SK-N-DZ (cell line): ENCODE measurements at regions not wholly inside any gene's neighbourhood (a gene's known extent, or its start where the extent isn't known, plus 50 kb on each side); places are given as distances from the start of the nearest gene placed in this dataset.

Experiments used
- DNase-seq: peaks from one replicate; pipeline ENCODE4 v3.0.0-alpha.2; 2015; ENCODE audit warnings: low spot score

DNA sequence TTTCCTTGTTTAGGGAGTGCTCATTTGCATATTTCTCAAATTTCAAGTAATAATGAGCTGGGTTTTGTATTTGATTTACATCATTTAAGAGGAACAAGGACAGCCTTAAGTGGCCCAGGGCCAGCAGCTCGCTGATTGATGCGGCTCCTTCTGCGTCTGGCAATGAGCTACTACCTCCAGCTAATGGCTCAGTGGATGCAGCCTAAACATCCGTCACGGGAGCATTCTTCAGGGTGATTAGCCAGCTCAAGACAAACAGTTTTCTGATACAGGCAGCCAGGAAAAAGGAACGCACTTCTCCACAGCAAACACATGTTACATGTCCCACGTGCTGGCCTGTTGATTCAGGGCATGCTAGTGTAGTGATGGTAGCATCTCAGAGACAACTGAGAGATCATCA lies 169.3 kb upstream of the TCERG1L start:
- no peak for DNase-seq

DNA sequence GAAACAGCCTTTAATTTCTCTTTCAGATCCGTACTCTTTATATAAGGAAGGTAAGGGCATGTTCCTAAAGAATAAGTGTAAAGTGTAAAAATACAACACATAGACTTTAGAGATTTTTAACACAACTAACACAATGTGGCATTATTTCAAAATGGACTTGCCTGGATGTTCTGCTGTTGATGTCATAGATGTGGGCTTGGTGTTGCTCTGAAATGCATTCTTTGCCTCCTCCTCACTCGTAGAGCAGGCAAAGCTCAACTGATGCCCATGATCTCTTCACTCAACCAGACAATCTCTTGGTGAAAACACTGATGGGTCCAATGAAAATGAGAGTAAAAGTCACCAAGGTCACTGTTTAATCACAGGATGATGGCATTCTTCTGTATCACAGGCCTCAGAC lies 174.2 kb upstream of the TCERG1L start:
- DNase-seq, result no peak

DNA sequence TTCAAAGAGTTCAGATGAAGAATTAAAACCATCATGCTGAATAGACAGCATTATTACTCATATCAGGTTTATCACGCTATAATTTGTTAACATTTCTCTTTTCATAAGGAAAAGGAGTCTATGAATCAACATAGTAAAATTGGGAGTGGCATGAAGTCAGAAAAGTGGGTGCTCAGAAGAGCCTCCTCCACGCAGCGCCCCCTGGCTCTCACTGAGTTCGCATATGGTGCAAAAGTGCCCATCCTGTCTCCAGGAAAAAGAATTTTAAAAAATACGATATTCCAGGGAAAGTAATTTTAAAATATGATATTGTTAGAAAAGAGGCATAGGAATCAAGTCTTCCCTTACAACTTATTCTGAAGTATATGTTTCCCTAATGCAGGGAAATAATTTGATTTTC lies 176.3 kb upstream of the TCERG1L start:
- DNase-seq, result no peak

DNA sequence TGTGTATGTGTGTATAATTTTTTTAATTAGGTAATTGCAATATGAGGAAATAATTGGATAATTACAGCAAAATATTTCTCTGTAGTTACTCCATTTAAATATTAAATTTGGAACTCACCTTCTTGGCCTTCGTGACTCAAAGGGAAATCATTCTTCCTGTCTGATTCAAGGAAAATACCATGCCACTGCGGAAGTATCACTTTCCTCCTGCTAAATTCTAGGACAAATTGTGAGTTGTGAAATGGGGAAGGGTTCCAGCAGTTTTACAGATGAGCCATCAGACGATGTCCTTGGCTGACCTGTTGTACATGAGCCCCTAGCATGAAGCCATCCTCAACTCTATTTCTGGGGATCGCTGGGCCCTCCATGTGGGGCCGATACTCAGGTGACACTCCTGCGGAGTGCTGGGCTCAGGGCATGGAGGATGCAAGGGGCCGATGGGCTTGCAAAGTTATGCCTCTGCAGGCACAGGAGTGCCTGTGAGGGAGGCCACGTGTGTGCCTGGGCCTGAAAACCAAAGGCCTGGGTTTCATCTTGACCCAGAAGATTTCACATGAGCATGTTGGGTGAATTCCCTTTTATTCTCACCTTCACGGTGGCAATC lies 179.6 kb upstream of the TCERG1L start:
- DNase-seq, result no peak

DNA sequence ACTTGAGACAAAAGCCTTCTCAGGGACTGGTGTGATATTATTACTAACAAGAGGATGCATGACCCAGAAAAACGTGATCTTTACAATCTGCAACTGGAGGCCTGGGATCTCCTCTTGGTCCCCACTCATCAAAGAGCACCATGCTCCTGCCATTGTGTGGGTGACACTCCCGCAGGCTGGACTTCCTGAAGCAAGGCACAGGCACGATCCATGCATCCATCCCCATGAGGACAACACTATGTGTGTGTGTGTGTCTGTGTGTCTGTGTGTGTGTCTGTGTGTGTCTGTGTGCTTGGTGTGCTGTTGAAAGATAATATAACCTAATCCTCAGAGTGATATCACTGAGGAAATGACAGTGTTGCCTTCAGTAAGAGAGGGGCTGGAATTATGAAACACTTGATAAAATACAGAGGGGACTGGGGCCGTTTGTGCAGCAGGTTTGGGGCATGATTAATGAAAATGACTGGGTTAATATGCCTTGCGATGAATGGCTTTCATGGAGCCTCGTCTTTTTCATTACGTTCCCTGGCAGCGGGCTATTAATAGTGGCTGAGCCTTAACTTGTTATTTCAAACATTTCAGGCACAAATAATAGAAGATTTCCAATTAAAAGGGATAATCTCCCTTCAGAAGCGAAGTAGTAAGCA lies 180.8 kb upstream of the TCERG1L start:
- no peak for DNase-seq

DNA sequence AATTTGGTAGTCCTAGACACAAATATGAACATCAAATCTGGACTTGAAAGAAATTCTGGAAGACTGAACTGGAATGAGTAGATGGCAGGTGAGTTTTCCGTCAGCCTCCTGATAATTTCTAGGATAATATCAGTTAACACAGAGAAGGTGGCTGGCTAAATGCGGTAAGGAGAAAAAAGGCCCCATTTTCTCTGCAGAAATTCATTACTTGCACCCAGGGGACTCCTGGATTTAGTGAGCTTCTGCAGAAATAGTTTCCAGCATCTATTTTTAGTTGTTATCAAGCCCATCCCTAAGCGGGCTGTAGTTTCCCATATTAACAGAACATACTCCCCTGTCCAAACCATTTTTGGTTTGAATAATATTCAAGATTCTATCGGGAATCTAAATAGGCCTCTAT lies 181.9 kb upstream of the TCERG1L start:
- DNase-seq, result no peak

DNA sequence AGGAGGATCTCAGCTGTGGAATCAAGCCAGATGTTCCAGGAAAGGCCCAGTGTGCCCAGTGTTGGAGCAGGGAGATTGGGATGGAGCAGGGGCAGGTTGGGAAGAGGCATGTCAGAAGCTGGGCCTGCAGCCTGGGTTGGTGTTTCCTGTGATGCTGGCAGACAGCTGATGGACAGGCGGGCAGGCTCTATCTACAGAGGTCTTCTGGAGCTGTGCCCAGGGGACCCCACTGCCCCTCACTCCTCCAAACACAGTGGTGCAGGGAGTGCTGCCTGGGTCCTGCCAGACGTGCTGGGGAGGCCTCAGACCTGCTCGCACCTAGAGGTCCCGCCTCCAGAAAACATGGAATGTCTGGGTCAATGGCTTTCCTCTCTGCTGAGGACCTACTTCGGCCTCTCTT lies 182.9 kb upstream of the TCERG1L start:
- no peak for DNase-seq

DNA sequence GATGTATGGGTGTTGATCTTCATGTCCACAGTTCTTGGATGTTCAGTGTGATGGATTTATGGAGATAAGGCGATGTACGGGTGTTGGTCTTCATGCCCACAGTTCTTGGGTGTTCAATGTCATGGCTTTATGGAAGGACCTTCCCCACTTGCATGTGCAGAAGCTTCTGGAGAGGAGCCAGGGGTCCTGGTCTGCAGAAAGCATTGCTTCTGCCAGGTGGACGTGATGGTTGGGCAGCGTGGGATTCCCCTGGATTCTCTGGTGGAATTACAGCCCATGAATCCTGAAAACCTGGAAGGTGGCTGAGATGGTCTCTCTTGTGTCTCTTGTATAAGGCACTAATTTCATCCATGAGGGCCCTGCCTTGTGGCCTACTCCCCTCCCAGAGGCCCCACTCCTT lies 183.7 kb upstream of the TCERG1L start:
- no peak for DNase-seq

DNA sequence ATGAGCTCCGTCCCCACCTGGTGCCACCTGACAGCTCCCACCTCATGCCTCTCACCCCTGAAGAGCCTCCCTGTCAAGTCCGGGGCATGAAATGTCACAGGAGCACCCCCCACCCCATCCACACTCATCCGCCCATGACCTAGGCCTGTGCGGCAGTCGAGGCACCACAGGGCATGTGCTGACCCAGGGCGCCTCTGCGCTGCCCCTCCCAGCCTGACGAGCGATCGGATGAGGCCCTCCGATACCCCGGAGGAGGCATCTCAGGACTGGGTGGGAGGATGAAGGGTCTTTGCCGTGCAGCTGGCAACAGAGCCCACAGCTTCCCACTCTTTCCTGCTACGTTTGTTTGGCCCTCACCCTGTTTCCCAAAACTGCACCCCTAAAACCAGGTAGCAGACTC lies 184.4 kb upstream of the TCERG1L start:
- no peak for DNase-seq

DNA sequence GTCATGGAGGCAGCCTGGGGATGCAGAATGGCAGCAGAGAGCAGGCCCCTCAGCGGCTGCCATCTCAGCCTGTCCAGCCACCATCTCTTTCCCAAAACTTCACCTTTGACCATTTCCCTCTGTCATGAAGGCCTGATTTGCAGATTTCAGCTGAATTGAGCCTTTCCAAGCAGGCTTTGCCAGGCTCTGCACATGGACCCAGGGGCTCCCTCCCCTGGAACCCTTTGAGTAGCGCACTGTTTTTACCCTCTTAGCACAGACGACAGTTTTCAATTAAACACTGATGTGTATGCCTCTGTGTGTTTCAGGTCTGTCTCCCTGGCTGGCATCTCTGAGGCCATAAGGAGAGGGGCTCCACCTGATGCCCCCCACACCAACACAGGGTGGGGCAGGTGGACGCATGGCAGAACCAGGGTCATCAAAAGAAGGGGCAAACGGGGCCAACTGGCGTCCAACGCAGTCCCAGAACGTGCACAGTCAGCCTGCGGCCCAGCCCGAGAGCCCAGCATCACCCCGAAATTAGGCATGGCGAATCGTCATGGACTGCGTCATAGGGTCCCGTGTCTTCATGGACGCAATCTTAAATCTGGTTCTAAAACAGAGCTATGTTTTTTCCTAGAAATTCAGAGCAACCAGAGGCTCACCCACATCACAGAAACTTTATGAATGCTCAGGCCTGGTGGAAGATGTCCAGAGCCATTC lies 185.0 kb upstream of the TCERG1L start:
- DNase-seq, result no peak

DNA sequence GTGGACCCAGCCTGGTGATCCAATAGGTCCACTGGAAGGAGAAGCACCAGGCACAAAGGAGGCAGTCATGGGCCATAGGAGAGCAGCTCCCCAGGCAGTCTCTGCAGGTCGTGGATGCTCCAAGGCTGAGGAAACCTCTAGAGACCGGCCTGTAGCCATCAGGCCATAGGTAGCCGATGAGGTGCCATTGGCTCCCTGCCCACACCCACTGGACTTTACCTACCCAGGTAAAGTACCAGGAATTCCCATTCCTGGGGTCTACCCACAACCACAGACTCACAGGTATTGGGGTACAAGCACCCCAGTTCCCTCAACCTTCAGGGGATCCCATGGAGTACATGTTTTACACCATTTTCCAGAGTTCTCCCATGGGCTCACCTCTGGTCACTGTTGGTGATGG lies 188.0 kb upstream of the TCERG1L start:
- DNase-seq, result no peak

DNA sequence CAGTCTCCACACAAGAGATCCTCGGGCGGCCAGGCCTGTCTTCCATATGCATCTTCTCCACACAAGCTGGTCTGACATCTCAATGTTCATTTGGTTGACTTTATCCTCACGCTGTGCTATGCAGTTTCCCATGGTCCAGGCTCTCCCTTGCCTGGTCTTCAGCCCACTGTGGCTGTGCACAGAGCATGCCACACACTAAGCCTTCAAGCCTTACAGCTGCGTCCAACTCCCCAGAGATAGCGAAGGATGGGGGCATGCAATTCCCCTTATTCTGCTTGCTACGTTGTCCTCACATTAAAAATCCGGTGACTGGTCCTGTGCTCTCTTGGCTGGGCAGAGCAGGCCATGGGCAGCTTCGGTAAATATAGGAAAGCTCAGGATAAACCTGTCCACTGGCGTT lies 188.7 kb upstream of the TCERG1L start:
- DNase-seq, result no peak

DNA sequence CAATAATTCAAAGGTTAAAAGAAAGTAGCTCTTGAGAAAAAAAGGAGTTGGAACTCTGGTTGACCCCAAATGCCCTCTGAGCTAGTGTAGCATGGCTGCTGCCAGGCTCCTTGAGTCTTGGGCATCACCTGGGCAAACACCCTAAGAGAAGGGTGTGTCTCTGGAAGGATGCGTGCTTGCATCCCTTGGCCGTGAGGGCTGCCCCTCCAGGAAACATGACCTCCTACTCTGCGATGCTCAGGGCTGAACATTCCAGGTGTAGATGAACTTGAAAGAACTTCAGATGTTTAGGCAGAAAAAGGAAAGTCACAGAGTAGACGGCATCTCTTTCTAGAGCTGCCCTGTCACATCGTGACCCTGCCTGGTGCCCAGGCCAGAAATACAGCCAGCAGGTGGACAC lies 189.4 kb upstream of the TCERG1L start:
- DNase-seq, result no peak

DNA sequence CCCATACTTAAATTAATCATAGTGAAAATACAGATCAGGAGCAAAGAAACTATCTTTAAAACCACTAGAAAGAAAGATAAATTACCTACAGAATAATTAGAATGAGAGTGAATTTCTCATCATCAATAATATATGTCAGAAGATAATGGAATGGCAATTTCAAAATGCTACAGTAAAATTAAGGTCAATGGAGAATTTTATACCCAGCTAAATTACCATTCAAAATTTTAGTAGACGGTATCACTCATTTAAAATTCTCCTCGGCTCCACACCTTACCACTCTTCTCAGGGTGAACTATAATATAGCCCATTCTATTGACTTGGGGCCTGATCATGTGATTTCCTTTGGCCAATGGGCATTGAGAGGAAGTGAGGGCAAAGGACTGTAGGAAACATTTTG lies 192.5 kb upstream of the TCERG1L start:
- DNase-seq, result no peak

DNA sequence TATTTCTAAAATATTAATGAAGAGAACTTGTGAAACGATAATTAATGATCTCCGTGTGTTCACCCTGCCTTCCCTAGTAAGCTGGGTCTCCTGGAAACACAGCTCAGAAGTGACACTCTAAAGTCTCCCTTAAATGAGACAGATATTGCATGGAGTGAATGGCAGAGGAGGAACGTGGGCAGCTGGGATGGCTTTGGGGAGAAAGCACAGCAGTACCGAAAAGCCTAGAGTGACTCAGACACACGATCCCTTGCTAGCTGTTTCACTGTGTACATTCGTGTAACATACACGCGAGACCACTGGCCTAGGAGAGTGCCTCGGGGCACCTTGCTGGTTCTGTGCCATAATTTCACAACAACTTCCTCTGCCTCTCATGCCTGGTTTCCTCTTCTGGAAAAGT lies 199.9 kb upstream of the TCERG1L start:
- DNase-seq, result no peak

DNA sequence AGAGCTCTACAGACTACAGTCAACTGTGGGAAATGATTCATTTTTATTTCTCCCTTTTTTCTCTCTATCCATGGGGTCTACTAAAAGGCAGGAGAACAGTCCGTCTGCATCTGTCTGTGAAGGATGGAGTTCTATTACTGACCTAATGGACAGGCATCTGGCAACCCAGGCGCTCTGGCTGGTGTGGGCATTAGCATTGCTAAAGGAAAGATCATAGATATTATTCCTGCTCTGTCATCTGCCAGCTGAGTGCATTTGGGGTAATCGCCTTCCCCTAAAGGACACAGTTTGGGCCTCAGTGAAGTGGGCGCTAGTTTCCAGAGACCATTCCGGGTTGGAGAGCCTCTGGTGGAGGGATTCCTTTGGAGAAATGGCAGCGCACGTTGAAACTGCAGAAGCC lies 201.3 kb upstream of the TCERG1L start:
- no peak for DNase-seq

DNA sequence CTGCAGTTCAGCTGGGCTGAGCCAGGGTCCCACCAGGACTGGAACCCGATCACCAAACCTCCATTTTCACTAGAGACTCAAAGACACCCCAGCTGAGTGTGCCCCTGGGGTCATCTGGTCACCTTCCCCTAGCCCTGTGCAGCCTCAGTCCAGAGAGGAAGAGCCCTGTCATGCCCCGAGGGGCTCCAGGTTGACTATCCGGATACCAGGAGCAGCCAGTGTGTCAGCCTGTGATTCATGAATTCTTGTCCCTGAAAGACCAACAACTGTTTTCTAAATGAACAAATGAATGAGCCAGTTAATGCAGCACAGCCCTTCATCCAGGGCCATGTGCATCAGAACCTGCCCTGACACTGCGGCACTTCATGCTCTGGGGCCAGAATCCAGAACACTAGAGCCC lies 201.9 kb upstream of the TCERG1L start:
- no peak for DNase-seq

DNA sequence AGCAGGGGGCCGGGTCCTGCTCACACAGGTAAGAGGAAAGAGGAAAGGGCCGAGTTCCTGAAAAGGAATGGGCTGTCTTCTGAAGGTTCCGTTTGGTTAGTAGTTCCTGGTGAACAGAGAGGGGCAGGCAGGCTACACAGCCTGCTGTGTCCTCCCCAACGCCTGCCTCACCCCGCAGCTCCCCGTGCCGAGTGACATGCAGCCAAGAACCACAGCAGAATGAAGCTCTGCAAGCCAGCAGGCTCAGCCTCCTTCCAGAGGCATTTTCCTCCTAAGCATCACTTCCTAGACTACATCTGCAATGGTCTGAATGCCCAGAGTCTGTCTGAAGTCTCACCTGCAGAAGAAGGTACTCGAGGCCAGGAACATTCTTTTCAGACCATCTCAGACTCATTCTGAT lies 202.4 kb upstream of the TCERG1L start:
- DNase-seq, result no peak

DNA sequence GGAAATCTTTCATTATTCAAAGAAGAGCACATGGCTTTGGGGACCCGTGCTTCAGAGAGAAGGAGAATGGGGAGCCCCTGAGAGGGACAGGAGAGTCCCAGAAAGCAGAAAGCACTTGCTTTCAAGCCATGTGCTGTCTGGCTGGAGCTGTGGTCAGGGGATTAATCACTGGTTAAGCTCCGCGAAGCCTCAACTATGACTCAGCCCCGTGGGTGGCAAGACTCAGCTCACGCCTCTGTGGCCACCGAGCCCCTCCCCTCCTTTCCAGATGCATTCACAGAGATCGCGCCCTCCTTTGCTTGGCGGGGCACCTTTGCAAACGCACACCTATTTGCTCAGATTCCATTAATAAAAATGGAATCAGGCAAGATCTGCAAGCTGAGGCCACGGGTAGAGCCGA lies 202.9 kb upstream of the TCERG1L start:
- no peak for DNase-seq

DNA sequence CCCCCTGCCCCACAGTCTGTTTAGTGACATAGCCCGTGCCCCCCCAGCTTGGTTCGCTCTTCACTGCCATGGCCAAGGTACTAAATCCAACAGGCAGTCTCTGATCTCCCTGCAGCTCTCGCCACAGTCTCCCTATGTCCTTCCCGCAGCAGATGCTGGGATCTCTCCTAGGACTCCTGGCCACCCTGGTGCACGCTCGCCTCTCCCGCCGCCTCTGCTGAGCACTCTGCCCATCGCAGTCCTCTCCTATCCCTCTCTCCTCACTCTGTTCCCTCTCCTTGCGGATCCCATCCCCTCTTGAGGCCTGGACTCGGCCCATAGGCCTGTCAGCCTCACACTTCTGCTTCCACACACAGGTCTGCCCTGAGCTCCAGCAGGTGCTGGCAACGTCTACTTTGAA lies 204.8 kb upstream of the TCERG1L start:
- DNase-seq, result no peak

DNA sequence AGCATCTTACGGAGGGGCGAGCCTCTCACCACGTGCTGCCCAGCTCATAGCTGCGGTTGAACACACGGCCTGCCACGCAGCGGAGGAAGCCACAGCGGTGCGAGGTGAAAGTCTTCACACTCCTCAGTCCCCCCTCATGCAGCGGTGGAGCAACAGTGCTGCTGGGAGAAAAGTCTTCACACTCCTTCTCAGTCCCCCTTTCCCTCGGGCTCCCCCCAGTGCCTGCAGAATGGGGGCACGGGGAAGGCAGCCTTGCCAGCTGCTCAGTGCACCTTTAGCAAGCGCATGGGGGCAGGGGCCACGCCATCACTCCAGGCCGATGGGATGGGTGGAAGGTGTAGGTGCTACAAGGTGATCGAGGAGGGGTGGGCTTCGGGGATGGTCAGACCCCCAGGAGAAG lies 206.3 kb upstream of the TCERG1L start:
- no peak for DNase-seq

DNA sequence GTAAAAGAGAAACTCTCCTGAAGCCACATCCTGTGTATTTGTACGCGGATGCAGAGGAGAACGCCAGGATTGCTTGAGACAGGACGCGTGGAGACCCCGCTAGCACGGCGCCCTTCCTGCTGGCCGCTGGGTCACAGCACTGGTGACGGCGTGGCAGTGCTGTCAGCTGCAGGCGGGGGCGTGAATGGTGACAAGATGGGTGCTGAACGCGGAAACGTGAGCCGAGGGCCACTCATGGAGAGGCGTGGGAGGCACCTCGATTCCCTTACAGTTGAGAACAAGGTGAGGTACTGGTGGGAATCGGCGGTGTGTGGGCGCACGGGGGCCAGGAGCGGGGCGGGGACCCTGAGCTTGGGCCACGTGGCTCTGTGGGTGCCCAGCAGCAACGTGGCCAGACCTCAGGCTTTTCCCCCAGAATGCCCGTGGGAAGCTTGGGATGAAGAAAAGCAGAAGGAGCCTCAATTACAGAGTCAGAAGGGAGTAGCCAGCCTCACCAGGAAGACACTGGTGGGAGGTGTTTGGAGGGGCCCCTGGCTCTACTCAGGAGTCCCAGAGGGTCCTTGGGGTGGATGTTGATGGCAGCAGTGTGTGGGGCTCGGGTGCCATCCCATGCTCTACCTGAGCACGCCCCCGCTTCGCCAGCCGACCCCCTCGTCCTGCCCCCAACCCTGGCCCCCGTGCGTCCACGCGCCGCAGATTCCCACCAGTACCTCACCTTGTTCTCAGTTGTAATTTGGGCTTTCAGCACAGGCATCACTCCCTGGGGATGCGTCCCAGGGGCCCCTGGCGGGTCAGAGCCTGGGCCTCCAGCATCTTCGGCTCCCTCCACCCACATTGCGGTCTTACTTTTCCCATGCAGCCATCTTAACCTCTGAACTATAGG lies 208.4 kb upstream of the TCERG1L start:
- DNase-seq, result no peak
